Sigmoid colon (tissue), 6 donors: ENCODE measurements at regions not wholly inside any gene's neighbourhood (a gene's known extent, or its start where the extent isn't known, plus 50 kb on each side); places are given as distances from the start of the nearest gene placed in this dataset.

ENCODE experiments used
- DNase-seq: peaks from one replicate; pipeline ENCODE4 v3.0.0-alpha.2; 2019
- H3K27ac ChIP-seq, 4 donors: fragments of 200-600 bp; sonication (generic); one replicate each; pipeline ENCODE4 v1.5.1; 2016 to 2019; ENCODE audit warnings: mild to moderate bottlenecking in 1 of 4
- H3K27me3 ChIP-seq, 3 donors: fragments of 200-600 bp; sonication (generic); one replicate each; pipeline ENCODE4 v1.5.1; 2019; ENCODE audit warnings: mild to moderate bottlenecking in 1 of 3
- H3K36me3 ChIP-seq, 4 donors: fragments of 200-600 bp; sonication (generic); one replicate each; pipeline ENCODE4 v1.5.1; 2016 to 2019
- H3K4me1 ChIP-seq, 4 donors: fragments of 200-600 bp; sonication (generic); one replicate each; pipeline ENCODE4 v1.5.1; 2017 to 2019
- H3K4me3 ChIP-seq, 4 donors: fragments of 200-600 bp; sonication (generic); one replicate each; pipeline ENCODE4 v1.5.1; 2017 to 2019; ENCODE audit warnings: mild to moderate bottlenecking in 2 of 4, moderate library complexity in 1 of 4
- H3K9me3 ChIP-seq, 4 donors: fragments of 200-600 bp in 3 of 4; sonication (generic) in 3 of 4; one replicate each; pipeline versions ENCODE4 v1.5.1 to v1.6.1; 2013 to 2019
- EP300 ChIP-seq, 4 donors: sonication (generic); formaldehyde crosslinking; IDR thresholded peaks; one replicate each; pipeline ENCODE4 v1.6.1; 2017; ENCODE audit warnings: antibody characterized with exemption in 4 of 4
- POLR2A ChIP-seq, 2 donors: fragments of 450-650 bp; IDR thresholded peaks; one replicate each; pipeline ENCODE4 v1.6.1; 2016; ENCODE audit warnings: antibody characterized with exemption in 2 of 2, mild to moderate bottlenecking in 2 of 2, moderate library complexity in 2 of 2
- POLR2AphosphoS5 ChIP-seq, 4 donors: sonication (generic); formaldehyde crosslinking; IDR thresholded peaks; one replicate each; pipeline ENCODE4 v1.6.1; 2017; ENCODE audit warnings: antibody characterized with exemption in 4 of 4
- WGBS, 2 donors: extraction: QIAGEN DNeasy Blood & Tissue Kit; methylation state at CpG; one replicate each; pipeline ENCODE4 v1.1.7; 2013; 5-methylcytosine and 5-hydroxymethylcytosine counted together
- intact Hi-C: fragments of 100-400 bp; cut with DNase I; formaldehyde crosslinking; loops from one replicate; pipeline ENCODE4 v1.15.1; 2023
- TF ChIP-seq, protein P1 (sequence below), 4 experiments: fragments of 450-650 bp in 3 of 4; fragments of 200-600 bp in 1 of 4; IDR thresholded peaks; one replicate each; pipeline ENCODE4 v1.5.1; 2016 to 2019; ENCODE audit warnings: antibody characterized with exemption in 4 of 4, mild to moderate bottlenecking in 3 of 4, moderate library complexity in 2 of 4
- donor health status: healthy with polysubstance abuse.
- donor health status: healthy.

GRCh38 chr9:103900466-103900865 lies 193.6 kb upstream of the SMC2 start:
- H3K27ac ChIP-seq, result no peak overlapping the region
- no peaks in the 10 kb centered on the region for H3K27me3 ChIP-seq
- intact Hi-C loops, result no loop called here
- no peaks in the 10 kb centered on the region for H3K9me3 ChIP-seq
- H3K36me3 ChIP-seq, result no peaks in the 10 kb centered on the region
- no peak for TF ChIP-seq POLR2AphosphoS5 (IDR thresholded peaks at IDR 0.05)
- no peak for TF ChIP-seq EP300 (IDR thresholded peaks at IDR 0.05)
- TF ChIP-seq POLR2A (IDR thresholded peaks at IDR 0.05), result no peak
- TF ChIP-seq, protein P1, sequence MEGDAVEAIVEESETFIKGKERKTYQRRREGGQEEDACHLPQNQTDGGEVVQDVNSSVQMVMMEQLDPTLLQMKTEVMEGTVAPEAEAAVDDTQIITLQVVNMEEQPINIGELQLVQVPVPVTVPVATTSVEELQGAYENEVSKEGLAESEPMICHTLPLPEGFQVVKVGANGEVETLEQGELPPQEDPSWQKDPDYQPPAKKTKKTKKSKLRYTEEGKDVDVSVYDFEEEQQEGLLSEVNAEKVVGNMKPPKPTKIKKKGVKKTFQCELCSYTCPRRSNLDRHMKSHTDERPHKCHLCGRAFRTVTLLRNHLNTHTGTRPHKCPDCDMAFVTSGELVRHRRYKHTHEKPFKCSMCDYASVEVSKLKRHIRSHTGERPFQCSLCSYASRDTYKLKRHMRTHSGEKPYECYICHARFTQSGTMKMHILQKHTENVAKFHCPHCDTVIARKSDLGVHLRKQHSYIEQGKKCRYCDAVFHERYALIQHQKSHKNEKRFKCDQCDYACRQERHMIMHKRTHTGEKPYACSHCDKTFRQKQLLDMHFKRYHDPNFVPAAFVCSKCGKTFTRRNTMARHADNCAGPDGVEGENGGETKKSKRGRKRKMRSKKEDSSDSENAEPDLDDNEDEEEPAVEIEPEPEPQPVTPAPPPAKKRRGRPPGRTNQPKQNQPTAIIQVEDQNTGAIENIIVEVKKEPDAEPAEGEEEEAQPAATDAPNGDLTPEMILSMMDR (IDR thresholded peaks at IDR 0.05), result no peak
- 77 to 83% methylated on average over 2 of the region's 2 CpGs for WGBS, 2 donors
- H3K4me3 ChIP-seq, result no peak overlapping the region
- DNase-seq, result no peak
- H3K4me1 ChIP-seq, result no peaks in the 10 kb centered on the region

DNA sequence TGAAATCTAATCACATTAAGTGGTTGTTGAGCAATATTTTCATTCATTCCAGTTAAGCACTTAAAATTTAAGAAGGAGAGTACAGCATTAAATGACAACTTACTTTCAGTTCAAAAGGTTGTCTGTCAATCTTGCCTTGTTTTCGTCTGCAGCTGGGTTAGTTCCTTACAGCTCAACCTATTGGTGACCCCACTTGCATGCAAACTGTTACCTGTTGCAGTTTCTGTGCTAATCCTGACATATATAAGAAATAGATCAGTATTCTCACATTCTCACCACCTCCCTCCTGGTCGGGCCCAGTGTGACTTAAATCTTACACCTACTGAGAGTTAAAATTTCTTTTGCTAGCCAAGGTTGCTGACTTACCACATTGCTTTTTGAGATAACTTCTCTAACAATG lies 191.8 kb upstream of the SMC2 start:
- 74 to 78% methylated on average over 2 of the region's 2 CpGs for WGBS, 2 donors
- TF ChIP-seq POLR2A (IDR thresholded peaks at IDR 0.05), result no peak
- TF ChIP-seq, protein P1 (IDR thresholded peaks at IDR 0.05), result no peak
- TF ChIP-seq POLR2AphosphoS5 (IDR thresholded peaks at IDR 0.05), result no peak
- TF ChIP-seq EP300 (IDR thresholded peaks at IDR 0.05), result no peak
- H3K4me3 ChIP-seq, result no peak overlapping the region
- H3K4me1 ChIP-seq, result no peaks in the 10 kb centered on the region
- no peaks in the 10 kb centered on the region for H3K9me3 ChIP-seq
- intact Hi-C loops, result no loop called here
- DNase-seq, result no peak
- H3K27me3 ChIP-seq, result no peaks in the 10 kb centered on the region
- no peak overlapping the region for H3K27ac ChIP-seq
- H3K36me3 ChIP-seq, result no peaks in the 10 kb centered on the region

DNA sequence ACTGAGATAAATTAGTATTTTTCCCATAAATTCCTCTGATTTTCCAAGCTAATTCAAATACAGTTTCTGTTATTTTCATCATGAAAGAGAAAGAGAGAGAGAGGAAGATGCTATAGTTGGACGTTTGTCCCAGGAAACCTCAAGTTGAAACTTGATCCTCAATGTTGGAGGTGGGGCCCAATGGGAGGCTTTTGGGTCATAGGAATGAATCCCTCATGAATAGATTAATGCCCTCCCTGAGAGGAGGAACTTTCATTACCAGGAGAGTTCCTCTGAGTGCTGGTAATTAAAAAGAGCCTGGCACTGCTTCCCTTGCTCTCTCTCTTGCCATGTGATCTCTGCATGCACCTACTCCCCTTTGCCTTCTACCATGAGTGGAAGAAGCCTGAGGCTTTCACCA lies 189.9 kb upstream of the SMC2 start:
- no peak overlapping the region for H3K27ac ChIP-seq
- no peak for DNase-seq
- H3K36me3 ChIP-seq, result no peaks in the 10 kb centered on the region
- H3K27me3 ChIP-seq, result no peaks in the 10 kb centered on the region
- WGBS, 2 donors, result 21 to 29% methylated on average over 1 of the region's 1 CpG
- H3K9me3 ChIP-seq, result no peaks in the 10 kb centered on the region
- TF ChIP-seq, protein P1 (IDR thresholded peaks at IDR 0.05), result no peak
- TF ChIP-seq EP300 (IDR thresholded peaks at IDR 0.05), result no peak
- TF ChIP-seq POLR2A (IDR thresholded peaks at IDR 0.05), result no peak
- no peak for TF ChIP-seq POLR2AphosphoS5 (IDR thresholded peaks at IDR 0.05)
- intact Hi-C loops, result no loop called here
- no peaks in the 10 kb centered on the region for H3K4me1 ChIP-seq
- H3K4me3 ChIP-seq, result no peak overlapping the region

DNA sequence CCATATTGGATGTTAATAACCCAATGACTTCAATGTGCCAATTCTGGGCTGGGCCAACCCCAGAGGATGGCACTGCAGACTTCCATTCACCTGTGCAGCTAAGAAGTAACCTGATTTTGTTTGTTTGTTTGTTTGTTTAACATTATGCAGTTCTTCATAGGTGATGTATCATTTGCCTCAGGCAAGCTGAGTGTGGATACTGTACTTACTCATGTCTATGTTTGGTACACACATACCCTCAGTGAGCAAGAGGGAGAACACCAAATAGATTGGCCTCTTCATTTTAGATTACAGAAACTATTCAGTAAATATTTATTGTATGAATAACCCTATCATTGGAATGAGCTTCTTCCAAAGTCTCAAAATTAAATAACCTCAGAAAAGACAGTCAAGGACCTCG lies 180.2 kb upstream of the SMC2 start:
- H3K36me3 ChIP-seq, result no peaks in the 10 kb centered on the region
- no peak for DNase-seq
- no peaks in the 10 kb centered on the region for H3K27me3 ChIP-seq
- H3K4me3 ChIP-seq, result no peak overlapping the region
- intact Hi-C loops, result no loop called here
- no peak overlapping the region for H3K27ac ChIP-seq
- H3K9me3 ChIP-seq, result no peaks in the 10 kb centered on the region
- TF ChIP-seq, protein P1 (IDR thresholded peaks at IDR 0.05), result no peak
- TF ChIP-seq POLR2AphosphoS5 (IDR thresholded peaks at IDR 0.05) (no peak), EP300 (IDR thresholded peaks at IDR 0.05) (no peak)
- 38 to 52% methylated on average over 1 of the region's 1 CpG for WGBS, 2 donors
- H3K4me1 ChIP-seq, result no peaks in the 10 kb centered on the region

- 91 to 93% methylated on average over 5 of the region's 5 CpGs for WGBS, 2 donors
- TF ChIP-seq, protein P1 (IDR thresholded peaks at IDR 0.05), result no peak
- TF ChIP-seq EP300 (IDR thresholded peaks at IDR 0.05) (no peak), POLR2AphosphoS5 (IDR thresholded peaks at IDR 0.05) (no peak), POLR2A (IDR thresholded peaks at IDR 0.05) (no peak)
- Histone ChIP-seq H3K4me3 (no peak overlapping the region), H3K9me3 (no peaks in the 10 kb centered on the region), H3K27me3 (no peaks in the 10 kb centered on the region), H3K27ac (no peak overlapping the region), H3K4me1 (no peaks in the 10 kb centered on the region), H3K36me3 (no peaks in the 10 kb centered on the region)
- intact Hi-C loops, result no loop called here
- no peak for DNase-seq
Measured at GRCh38 chr9:103919605-103920209, 174.4 kb upstream of the SMC2 start.
